ENCODE measurements at regions not wholly inside any gene's neighbourhood (a gene's known extent, or its start where the extent isn't known, plus 50 kb on each side); places are given as distances from the start of the nearest gene placed in this dataset.
A peak's percentile ranks its signal among the peaks of the same experiment; 100 is the strongest.

DNA sequence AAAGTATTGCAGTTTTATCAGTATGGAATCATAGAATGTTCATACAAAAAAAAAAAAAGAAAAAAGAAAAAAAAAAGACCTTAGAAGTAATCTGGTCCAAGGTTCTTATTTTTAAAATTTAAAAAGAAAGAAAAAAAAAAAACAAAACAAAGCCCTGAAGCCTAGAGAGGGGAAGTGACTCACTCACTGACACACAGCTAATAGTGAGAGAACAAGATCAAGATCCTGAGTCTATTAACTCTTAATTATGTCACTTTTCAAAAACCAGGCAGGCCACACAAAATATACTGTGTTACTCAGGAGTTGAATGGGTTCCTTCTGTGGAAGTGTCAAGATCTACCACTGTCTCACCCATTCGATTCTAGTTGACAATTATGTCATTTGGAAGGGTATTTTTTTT, 433.9 kb upstream of the DAB1 start:
- H3K4me1 ChIP-seq (ENCODE audit: control insufficient read depth, insufficient read depth, low read length): no peaks in the 10 kb centered on the region
- DNase-seq: no peak
- no peaks in the 10 kb centered on the region for H3K36me3 ChIP-seq (ENCODE audit: control insufficient read depth, insufficient read depth, low read length)
- no CpG with 5 or more reads among the region's 1 CpG for WGBS (ENCODE audit: insufficient coverage)
- H3K27ac ChIP-seq (ENCODE audit: low read length): no peak overlapping the region
- no peaks in the 10 kb centered on the region for H3K9me3 ChIP-seq (replicated peaks; ENCODE audit: control insufficient read depth, low read depth, low read length)
- H3K4me3 ChIP-seq (ENCODE audit: low read length): no peak overlapping the region
- H3K27me3 ChIP-seq (ENCODE audit: control insufficient read depth, insufficient read depth, low read length): no peaks in the 10 kb centered on the region

DNA sequence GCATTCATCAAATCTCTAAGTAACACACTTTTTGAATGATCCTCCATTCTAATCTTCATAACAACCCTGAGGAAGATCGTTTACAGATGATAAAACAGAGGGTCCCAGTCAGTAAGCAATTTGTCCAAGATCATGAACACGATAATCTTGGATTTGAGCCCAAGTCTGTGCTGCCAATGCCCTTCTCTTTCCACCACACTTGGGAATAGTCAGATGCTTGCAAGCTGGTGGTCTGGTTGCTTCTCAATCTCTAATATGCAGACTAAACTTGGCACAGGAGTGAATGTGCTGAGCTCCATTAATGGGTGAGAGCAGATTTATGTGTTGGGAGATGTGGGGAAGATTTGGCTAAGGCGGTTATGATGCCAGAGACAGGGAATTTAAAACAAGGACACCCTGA, 430.6 kb upstream of the DAB1 start:
- Histone ChIP-seq H3K9me3 (replicated peaks; ENCODE audit: control insufficient read depth, low read depth, low read length) (no peaks in the 10 kb centered on the region), H3K27ac (ENCODE audit: low read length) (no peak overlapping the region)
- WGBS (ENCODE audit: insufficient coverage): 42% methylated on average over 2 of the region's 3 CpGs

DNA sequence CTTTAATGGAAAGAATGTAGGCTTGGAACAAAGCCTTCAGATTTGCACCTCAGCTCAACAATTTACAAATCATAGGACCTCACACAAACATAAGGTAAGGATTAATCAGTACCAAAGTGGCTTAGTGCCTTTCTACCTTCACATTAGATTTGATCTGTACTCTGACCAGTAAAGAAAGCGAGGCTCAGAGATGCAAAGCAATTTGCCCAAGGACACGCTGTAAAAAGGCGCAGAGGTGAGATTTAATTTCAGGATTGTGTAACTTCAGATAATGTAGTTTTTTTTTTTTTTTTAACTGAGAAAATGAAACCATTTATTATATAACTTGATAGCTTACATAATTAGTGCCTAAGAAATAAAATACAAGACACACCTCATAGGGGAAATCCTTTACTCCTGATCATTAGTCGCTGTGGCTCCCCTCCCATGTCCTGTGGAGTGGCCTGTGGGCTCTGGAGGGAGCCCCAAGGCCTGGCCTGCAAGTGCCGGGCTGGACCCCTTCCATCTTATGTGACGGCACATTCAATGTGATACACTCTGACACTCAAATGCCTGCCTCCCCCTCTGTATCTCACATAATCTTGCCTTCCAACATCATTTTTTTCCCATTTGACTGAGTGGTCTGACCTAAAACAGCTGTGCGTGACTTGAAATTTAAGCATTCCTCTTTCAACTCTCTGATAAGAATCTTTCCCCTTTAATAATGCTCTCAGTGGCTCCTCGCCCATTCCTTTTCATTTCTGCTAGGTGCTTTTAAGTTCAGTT, 426.5 kb upstream of the DAB1 start:
- Histone ChIP-seq H3K4me3 (ENCODE audit: low read length) (no peak overlapping the region), H3K36me3 (ENCODE audit: control insufficient read depth, insufficient read depth, low read length) (no peaks in the 10 kb centered on the region), H3K4me1 (ENCODE audit: control insufficient read depth, insufficient read depth, low read length) (no peaks in the 10 kb centered on the region), H3K27me3 (ENCODE audit: control insufficient read depth, insufficient read depth, low read length) (no peaks in the 10 kb centered on the region), H3K27ac (ENCODE audit: low read length) (no peak overlapping the region), H3K9me3 (replicated peaks; ENCODE audit: control insufficient read depth, low read depth, low read length) (no peaks in the 10 kb centered on the region)
- WGBS (ENCODE audit: insufficient coverage): 58% methylated on average over 4 of the region's 8 CpGs
- no peak for DNase-seq

More for the DNA sequence above, 430.6 kb upstream of the DAB1 start:
- H3K4me1 ChIP-seq (ENCODE audit: control insufficient read depth, insufficient read depth, low read length): no peaks in the 10 kb centered on the region
- no peaks in the 10 kb centered on the region for H3K36me3 ChIP-seq (ENCODE audit: control insufficient read depth, insufficient read depth, low read length)
- no peak overlapping the region for H3K4me3 ChIP-seq (ENCODE audit: low read length)
- peak; percentile 8 for DNase-seq
- H3K27me3 ChIP-seq (ENCODE audit: control insufficient read depth, insufficient read depth, low read length): no peaks in the 10 kb centered on the region

DNA sequence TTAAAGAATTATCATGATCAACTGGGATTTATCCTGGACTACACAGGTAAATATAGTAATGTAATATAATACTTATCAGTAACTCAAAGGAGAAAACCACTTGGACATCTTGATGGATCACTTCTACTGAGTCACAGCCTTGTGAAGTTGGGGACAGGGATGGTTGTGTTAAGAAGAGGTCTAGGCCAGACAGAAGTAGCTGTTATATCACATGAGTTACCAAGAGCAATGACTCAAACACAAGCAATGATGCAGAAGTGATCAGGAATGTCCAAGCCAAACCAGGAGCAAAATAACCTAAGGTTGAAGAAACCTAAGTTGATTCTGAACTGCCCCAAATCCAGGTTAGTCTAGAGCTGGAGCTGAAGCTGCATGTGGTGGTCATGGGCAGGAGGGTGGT, 424.5 kb upstream of the DAB1 start:
- Histone ChIP-seq H3K27ac (ENCODE audit: low read length) (no peak overlapping the region), H3K36me3 (ENCODE audit: control insufficient read depth, insufficient read depth, low read length) (no peaks in the 10 kb centered on the region), H3K27me3 (ENCODE audit: control insufficient read depth, insufficient read depth, low read length) (no peaks in the 10 kb centered on the region), H3K4me1 (ENCODE audit: control insufficient read depth, insufficient read depth, low read length) (no peaks in the 10 kb centered on the region), H3K4me3 (ENCODE audit: low read length) (no peak overlapping the region), H3K9me3 (replicated peaks; ENCODE audit: control insufficient read depth, low read depth, low read length) (no peaks in the 10 kb centered on the region)
- DNase-seq: no peak

DNA sequence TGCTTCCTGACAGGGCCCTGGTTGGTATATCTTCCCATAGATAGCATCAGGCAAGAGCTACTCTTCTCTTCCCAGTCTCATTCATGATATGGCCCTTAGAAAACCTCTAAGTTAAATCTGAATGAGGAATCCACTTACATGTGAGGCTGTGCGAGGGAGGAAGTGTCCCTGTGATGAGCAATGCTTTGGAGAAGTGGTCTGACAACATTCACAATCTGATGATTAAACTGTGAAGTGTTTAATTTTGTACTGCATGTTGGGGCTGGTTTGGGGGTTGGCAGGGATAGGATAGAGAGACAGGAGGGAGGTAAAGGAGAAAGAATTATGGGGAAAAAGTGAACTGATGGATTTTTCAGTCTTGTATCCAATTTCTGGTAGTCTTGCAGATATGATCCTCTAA, 421.2 kb upstream of the DAB1 start:
- Histone ChIP-seq H3K36me3 (ENCODE audit: control insufficient read depth, insufficient read depth, low read length) (no peaks in the 10 kb centered on the region), H3K9me3 (replicated peaks; ENCODE audit: control insufficient read depth, low read depth, low read length) (peaks cover 7% of the 10 kb centered on the region), H3K27me3 (ENCODE audit: control insufficient read depth, insufficient read depth, low read length) (no peaks in the 10 kb centered on the region), H3K4me1 (ENCODE audit: control insufficient read depth, insufficient read depth, low read length) (no peaks in the 10 kb centered on the region), H3K4me3 (ENCODE audit: low read length) (no peak overlapping the region), H3K27ac (ENCODE audit: low read length) (no peak overlapping the region)
- WGBS (ENCODE audit: insufficient coverage): 75% methylated on average over 1 of the region's 1 CpG
- DNase-seq: no peak

DNA sequence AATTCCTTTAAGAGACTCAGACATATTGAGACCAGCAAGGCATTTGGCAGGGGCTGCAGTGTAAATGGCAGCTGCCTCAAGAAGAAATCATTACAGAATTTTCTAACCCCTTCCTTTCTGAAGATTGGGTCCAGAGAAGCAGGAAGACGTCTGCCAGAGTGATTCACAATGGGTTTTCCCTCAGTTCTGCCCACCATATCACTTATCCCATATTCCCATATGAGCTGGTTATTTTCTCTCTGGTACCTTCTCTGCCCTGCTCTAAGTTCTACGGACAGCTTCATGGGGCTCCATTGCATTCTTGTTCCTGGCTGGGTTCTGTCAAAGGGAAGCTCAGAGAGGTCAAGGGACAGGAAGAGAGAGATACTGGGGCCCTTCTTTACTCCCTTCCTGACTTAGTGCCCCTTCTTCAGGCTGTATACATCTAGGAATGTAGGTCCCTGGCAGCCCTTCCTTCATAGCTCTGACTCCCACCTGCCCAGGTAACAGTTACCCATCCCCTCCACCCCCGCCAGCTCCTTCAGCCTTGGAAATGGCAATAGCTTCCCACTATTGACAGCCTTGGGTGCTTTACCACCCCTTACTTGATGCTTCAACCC, 420.6 kb upstream of the DAB1 start:
- H3K4me3 ChIP-seq (ENCODE audit: low read length): no peak overlapping the region
- 69% methylated on average over 2 of the region's 3 CpGs for WGBS (ENCODE audit: insufficient coverage)
- no peaks in the 10 kb centered on the region for H3K4me1 ChIP-seq (ENCODE audit: control insufficient read depth, insufficient read depth, low read length)
- H3K27me3 ChIP-seq (ENCODE audit: control insufficient read depth, insufficient read depth, low read length): no peaks in the 10 kb centered on the region
- no peaks in the 10 kb centered on the region for H3K36me3 ChIP-seq (ENCODE audit: control insufficient read depth, insufficient read depth, low read length)
- H3K27ac ChIP-seq (ENCODE audit: low read length): no peak overlapping the region
- DNase-seq: no peak
- peaks cover 7% of the 10 kb centered on the region for H3K9me3 ChIP-seq (replicated peaks; ENCODE audit: control insufficient read depth, low read depth, low read length)

DNA sequence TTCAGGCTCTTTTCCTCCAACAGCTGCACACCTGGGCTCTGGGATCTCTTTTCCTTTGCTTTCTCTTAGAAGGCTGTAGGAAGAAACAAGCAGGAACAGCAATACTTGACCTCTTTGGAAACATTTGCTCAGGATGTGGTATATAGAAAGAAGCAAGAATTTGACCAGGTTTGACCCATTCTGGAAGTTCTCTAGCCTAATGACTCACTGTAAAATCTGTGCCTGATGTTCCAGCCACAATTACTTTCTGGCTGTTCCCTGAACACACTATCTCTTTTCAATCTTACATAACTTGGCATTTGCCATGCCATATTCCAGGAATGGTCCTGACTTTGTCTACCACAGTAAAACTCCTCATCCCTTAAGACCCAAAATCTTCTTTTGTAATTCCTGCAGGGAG, 419.9 kb upstream of the DAB1 start:
- no peaks in the 10 kb centered on the region for H3K27me3 ChIP-seq (ENCODE audit: control insufficient read depth, insufficient read depth, low read length)
- no peak for DNase-seq
- H3K27ac ChIP-seq (ENCODE audit: low read length): no peak overlapping the region
- no peaks in the 10 kb centered on the region for H3K36me3 ChIP-seq (ENCODE audit: control insufficient read depth, insufficient read depth, low read length)
- H3K4me1 ChIP-seq (ENCODE audit: control insufficient read depth, insufficient read depth, low read length): no peaks in the 10 kb centered on the region
- peaks cover 7% of the 10 kb centered on the region for H3K9me3 ChIP-seq (replicated peaks; ENCODE audit: control insufficient read depth, low read depth, low read length)
- no peak overlapping the region for H3K4me3 ChIP-seq (ENCODE audit: low read length)

DNA sequence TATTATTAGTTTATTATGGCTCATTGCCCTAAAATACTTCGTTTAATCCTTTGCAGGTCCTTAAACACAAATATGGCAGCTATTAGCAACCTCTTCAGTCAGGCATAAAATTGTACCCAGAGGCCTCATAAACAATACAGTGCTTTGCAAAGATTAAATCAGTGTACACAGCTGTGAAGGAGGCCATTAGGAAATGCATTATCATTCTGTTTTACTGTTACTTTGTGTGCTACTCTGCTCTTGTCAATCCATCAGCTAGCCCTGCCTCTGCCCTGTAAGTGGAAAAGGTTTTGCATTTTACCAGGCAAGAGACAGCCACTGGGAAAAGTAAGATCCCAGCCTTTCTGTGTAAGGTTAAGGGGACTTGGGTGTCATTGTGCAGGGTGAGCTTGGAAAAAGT, 415.7 kb upstream of the DAB1 start:
- Histone ChIP-seq H3K36me3 (ENCODE audit: control insufficient read depth, insufficient read depth, low read length) (no peaks in the 10 kb centered on the region), H3K4me1 (ENCODE audit: control insufficient read depth, insufficient read depth, low read length) (no peaks in the 10 kb centered on the region), H3K27me3 (ENCODE audit: control insufficient read depth, insufficient read depth, low read length) (no peaks in the 10 kb centered on the region), H3K27ac (ENCODE audit: low read length) (no peak overlapping the region), H3K4me3 (ENCODE audit: low read length) (no peak overlapping the region), H3K9me3 (replicated peaks; ENCODE audit: control insufficient read depth, low read depth, low read length) (peaks cover 7% of the 10 kb centered on the region)
- no peak for DNase-seq
- WGBS (ENCODE audit: insufficient coverage): no CpG with 5 or more reads among the region's 1 CpG

DNA sequence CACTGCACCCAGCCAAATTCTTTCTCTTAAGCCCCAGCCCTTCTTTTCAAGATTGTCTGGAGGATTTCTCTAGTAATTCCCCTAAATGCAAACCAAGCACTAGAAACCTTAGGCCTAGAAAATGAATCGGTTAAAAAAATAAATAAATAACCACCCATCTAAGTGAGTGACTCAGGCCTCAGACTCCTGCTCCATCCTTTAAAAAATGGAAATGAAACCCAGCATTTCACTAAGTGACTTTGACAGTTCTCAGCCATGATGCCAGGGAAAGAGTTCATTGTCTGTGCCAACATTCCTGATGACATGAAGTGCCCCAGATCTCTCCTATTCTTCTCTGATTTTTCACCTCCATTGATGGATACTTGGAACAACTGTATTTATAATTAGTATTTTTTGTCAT, 415.2 kb upstream of the DAB1 start:
- no peak overlapping the region for H3K4me3 ChIP-seq (ENCODE audit: low read length)
- no peak for DNase-seq
- no peaks in the 10 kb centered on the region for H3K4me1 ChIP-seq (ENCODE audit: control insufficient read depth, insufficient read depth, low read length)
- H3K27me3 ChIP-seq (ENCODE audit: control insufficient read depth, insufficient read depth, low read length): no peaks in the 10 kb centered on the region
- H3K36me3 ChIP-seq (ENCODE audit: control insufficient read depth, insufficient read depth, low read length): no peaks in the 10 kb centered on the region
- peaks cover 7% of the 10 kb centered on the region for H3K9me3 ChIP-seq (replicated peaks; ENCODE audit: control insufficient read depth, low read depth, low read length)
- no peak overlapping the region for H3K27ac ChIP-seq (ENCODE audit: low read length)
- WGBS (ENCODE audit: insufficient coverage): no CpG with 5 or more reads among the region's 1 CpG

DNA sequence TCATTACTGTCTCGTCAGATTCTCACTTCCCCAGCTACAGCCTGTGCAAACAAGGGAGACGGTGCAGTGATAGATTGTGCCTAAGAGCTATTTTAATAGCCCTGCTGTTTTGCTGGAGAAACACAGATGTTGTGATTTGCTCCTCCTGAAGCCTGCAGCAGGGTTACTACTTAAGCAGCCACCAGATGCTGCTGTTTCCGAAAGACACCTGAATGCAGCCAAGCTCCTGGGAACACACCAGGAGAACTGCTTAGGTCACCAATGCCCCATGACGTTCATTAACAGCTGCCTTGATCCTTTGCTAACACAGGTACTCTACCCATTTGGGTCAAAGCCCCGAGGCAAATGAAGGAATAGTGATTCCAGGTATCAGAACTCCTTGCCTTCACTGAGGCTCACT, 411.8 kb upstream of the DAB1 start:
- Histone ChIP-seq H3K36me3 (ENCODE audit: control insufficient read depth, insufficient read depth, low read length) (no peaks in the 10 kb centered on the region), H3K4me3 (ENCODE audit: low read length) (no peak overlapping the region), H3K9me3 (replicated peaks; ENCODE audit: control insufficient read depth, low read depth, low read length) (no peaks in the 10 kb centered on the region), H3K27ac (ENCODE audit: low read length) (no peak overlapping the region), H3K27me3 (ENCODE audit: control insufficient read depth, insufficient read depth, low read length) (no peaks in the 10 kb centered on the region), H3K4me1 (ENCODE audit: control insufficient read depth, insufficient read depth, low read length) (no peaks in the 10 kb centered on the region)
- no peak for DNase-seq
- no CpG with 5 or more reads among the region's 5 CpGs for WGBS (ENCODE audit: insufficient coverage)

DNA sequence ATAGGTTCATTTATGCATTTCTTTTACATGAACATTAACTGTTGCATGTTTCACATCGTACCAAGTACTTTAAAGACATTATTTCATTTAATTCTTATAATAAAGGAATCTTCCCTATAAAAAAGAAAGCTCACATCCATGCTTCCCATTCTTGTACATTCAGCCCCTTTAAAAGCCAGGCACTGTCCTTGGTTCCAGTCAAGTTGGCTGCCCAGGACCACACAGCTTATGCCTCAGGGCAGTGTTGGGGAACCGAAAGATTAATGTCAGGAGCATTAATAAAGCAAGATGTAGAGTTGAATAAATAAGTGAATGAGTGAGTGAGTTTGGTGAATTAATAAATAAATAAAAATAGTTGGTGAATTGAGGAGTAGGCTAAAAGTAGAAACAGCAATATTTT, 409.4 kb upstream of the DAB1 start:
- Histone ChIP-seq H3K27me3 (ENCODE audit: control insufficient read depth, insufficient read depth, low read length) (no peaks in the 10 kb centered on the region), H3K4me3 (ENCODE audit: low read length) (no peak overlapping the region), H3K27ac (ENCODE audit: low read length) (no peak overlapping the region), H3K4me1 (ENCODE audit: control insufficient read depth, insufficient read depth, low read length) (no peaks in the 10 kb centered on the region), H3K36me3 (ENCODE audit: control insufficient read depth, insufficient read depth, low read length) (no peaks in the 10 kb centered on the region), H3K9me3 (replicated peaks; ENCODE audit: control insufficient read depth, low read depth, low read length) (no peaks in the 10 kb centered on the region)
- WGBS (ENCODE audit: insufficient coverage): 100% methylated on average over 1 of the region's 2 CpGs
- no peak for DNase-seq
